HG02759 (cell line): ENCODE measurements at regions not wholly inside any gene's neighbourhood (a gene's known extent, or its start where the extent isn't known, plus 50 kb on each side); places are given as distances from the start of the nearest gene placed in this dataset.
"Not testable (repeated sequence)": the region's sequence is repeated elsewhere in the genome, so short reads cannot be mapped to it uniquely, and the experiment has no call there.

Experiments
- ATAC-seq: cut with Tn5 transposase; IDR thresholded peaks from one replicate; pipeline ENCODE4 v1.9.1; 2021; ENCODE audit warnings: mild to moderate bottlenecking, moderate library complexity; ENCODE audit not compliant: unreplicated experiment

DNA sequence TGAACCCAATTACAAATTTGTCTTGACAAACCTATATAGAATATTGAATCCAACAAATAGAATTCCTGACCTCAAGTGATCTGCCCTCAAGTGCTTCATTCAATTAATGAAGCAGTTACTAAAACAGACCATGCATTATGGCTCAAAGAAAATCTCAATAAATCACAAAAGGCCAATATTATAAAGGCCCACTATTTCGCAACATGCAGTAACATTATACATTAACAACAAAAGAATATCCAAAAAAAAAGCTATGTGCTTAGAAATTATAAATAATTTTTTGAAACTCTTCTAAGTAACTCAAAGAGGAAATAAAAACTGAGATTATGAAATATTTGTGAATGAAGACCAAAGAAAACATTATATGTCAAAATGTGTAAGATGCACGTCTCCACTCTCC is 177.7 kb downstream of the ZNF674 start:
- ATAC-seq = no peak

DNA sequence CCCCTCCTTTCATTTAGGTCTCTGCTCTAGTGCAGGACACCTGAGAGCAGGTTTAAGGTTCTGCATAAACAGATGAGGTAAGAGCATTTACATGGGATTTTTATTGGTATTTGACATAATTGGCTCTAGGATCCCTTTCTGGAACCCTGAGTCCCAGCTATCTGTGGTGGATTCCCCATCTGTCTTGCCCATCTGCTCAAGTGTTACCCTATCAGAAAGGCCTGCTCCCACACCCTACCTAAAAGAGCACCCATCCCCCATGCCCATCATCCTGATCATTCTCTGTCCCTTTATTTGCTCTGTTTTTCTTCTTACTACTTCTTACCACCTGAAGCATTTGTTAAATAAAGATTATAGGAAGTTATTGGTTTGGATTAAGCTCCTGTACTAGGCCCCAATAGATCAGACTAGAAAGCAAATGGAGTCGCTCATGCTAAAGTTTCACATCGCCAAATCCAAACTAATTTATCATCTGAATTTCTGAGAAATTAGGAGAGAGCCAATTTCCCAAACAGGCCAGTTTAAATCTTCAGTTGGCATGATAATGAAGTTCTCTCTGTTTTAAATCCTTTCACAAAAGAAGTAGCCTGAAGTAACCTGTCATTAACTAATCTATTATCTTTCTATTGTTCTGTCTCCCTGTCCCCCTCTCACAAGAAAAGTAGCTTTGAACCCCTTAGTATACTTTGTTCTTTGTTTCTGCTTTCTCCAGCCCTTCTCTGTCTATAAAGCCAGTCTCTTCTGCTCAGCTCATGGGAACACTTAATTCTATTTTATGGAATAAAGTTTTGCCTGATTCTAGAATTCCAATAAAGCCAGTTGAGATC is 178.6 kb downstream of the ZNF674 start:
- ATAC-seq = no peak

DNA sequence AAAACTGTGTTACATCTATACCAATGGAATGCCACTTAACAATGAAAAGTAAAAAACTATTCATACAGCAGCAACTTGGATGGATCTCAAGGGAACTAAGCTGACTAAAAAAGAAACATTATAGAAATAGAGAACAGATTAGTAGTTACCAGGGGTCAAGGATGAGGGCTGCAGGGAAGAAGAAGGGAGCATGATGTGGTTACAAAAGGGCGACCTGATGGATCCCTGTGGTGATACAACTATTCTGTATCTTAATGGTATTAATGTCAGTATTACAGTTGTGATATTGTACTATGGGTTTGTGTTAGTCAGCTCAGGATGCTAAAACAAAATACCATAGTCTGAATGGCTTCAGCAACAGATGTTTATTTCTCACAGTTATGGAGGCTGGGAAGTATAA is 190.7 kb downstream of the ZNF674 start:
- no peak for ATAC-seq

DNA sequence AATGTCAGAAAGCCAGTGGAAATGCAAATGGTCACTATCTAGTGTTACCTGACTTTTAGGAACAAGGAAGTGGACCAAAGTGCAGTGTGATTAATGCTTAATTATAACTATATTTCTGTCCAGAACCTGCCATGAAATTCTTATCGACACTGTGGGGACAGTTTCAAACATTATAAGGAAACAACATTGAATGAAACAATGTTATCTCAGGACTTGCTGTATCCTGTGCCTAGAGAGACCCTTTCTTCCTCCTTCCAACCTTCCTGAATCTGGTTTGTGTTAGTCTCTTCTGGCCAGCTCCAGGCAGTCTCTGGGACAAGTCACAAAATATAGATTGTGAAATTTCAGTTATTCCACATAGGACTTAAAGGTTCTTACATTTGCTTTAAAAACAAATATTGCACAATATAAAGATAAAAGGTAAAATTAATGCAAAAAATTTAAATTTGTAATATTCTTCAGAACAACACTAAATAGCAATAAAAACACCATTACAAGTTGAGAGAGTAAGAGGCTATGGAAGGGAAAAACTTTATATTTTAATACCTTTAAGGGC is 203.4 kb downstream of the ZNF674 start:
- no peak for ATAC-seq

DNA sequence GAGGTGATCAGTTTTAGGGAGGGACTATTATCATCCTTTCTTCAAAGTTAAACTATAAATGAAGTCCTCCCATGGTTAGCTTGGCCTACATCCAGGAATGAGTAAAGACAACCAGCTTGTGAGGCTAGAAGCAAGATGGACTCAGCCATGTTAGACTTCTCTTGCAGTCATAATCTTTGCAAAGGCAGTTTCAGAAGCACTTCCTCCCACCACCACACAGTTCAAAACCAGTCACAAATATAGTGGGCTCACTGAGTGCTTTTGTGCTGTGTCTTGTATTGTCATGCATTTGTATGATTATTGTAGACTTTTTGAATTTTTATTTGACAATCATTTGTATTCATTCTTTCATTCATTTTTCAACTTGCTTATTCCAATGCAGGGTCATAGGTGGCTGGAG is 204.5 kb downstream of the ZNF674 start:
- no peak for ATAC-seq

DNA sequence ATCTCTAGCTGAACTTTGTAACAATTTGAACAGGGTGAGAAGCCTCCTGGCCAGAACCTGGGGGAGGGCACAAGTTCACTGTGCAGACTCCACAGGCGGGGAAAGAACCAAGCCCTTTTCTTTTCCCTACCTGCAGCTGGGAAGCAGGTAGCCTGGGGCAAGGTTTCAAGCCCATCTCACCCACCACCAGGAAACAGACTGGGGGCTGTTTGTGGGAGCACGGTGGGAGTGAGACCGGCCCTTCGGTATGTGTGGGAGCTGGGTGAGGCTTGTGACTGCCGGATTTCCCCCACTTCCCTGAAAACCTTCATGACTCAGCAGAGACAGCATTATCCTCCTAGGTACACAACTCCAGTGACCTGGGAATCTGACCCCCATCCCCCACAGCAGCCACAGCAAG is 211.7 kb downstream of the ZNF674 start:
- ATAC-seq = no peak

DNA sequence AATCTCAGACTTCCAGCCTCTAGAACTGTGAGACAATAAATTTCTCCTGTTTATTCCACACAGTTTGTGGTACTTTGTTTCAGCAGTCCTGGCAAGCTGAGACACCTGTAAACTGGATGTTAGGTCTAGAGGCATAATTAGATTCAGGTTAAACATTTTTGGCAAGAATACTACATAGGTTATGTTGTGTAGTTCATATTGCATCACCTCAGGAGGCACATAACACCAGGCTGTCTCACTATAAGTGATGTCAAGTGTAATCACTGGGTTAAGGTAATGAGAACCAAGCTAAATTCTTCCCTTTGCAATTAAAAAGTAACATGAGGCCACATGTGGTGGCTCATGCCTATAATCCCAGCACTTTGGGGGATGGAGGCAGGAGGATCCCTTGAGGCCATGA is 214.2 kb downstream of the ZNF674 start:
- no peak for ATAC-seq

DNA sequence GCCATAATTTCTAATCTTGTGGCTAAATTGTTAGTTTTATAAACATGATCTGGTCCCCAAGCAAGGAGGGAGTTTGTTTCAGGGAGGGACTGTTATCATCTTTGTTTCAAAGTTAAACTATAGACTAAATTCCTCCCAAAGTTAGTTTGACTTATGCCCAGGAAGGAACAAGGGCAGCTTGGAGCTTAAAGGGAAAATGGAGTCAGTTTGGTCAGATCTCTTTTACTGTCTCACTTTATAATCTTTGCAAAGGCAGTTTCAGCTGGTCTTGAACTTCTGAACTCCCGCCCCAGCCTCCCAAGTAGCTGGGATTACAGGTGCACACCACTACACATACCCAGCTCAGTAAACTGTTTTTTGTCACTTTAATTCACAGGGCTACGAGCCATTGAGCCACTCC is 214.7 kb downstream of the ZNF674 start:
- ATAC-seq = no peak

DNA sequence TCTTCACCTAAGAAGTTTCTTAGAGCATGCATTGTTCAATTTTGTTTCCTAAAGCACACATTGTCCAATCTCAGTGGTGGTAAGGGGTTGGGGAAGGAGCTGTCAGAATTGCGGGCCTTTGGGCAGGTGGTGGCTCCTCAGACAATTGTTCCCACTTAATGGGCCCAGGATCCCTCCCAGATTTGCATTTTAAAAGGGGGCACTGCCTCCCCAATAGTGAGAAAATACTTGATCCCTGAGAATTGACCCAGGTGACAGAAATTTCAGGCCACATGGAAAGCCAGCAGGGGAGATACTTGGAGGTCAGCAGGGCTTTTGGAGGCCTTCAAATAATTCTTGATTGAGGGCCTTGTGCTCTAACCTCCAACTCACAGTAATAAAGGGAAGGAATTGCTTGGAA is 217.1 kb downstream of the ZNF674 start:
- ATAC-seq = no peak

DNA sequence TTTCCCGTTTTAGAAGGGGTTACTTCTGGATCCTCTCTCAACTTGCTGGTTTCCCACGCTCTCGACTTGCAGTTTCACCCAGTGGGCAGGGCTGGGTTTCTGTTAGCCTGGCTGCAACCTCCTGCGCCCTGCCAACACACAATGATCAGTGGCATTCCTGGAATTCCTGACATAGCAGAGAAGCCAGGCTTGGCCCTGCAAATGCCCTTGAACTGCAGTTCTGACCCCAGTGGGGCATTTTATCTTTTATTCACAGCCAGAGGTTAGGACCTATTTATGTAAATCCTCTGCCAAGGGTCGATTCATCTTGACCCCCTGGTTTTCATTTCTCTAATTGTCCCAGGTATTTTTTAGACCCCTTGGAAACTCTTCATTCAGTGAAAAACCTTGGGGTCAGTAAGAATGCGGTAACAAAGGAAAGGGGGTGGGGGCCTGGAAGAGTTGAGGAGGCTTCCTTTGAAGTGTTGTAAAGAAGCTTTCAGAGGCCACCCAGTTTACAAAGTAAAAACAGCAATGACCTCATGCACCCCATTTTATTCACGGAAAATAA is 217.6 kb downstream of the ZNF674 start:
- ATAC-seq = no peak

DNA sequence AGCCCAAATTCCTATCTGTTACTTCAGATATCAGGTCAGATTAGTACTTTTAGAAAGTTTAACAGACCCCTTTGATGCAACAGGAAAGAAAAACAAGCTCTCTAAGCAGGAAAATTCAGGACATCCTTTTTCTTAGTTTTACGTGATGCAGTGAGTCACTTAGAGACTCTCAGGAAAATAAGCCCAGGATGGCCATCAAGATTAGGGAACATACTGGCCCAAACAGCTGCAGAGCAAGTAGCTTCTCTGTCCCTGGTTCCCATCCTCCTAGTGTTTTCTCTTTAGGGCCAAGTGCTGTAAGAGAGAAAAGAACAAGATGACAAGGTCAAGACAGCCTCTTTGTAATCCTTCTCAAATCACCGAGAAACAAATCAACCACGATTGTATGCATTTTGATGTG is 219.1 kb downstream of the ZNF674 start:
- ATAC-seq = no peak

DNA sequence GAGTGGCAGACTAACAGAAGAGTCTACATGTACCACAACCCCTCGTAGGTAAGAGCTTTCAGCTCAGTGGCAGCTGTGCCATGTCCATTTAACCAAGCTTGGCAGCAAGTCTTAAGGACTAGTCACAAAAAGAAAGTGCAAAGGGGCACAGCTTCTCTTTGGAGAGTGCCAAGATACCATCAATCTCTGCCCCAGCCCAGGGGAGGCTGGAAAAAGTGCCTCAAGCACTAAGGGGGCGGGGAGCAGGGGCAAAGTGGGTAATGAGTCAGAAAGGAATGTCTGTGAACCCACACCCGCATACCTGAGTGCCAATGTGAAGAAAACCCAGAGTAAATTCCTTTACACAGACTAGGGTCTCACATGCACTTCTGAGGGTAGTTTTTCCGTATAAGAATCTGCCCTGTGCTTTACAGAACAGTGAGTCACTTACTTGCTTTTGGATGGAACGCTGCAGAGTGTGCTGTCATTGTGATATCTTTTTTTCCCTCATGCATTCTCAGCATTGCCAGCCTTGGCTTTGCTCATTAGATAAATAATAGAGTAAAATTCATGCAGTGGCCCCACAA is 219.8 kb downstream of the ZNF674 start:
- ATAC-seq = no peak

DNA sequence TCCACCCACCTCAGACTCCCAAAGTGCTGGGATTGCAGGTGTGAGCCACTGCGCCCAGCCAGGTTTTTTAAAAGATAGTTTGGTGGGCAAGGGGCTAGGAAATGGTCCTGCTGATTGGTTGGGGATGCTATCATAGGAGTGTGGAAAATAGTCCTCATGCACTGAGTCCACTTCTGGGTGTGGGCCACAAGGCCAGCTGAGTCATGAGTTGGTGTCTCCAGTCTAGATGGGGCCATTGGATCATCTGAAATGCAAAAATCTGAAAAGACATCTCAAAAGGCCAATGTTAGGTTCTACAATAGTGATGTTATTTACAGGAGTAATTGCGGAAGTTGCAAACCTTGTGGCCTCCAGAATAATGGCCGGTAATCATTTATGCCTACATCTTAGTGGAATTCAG is 221.1 kb downstream of the ZNF674 start:
- ATAC-seq = no peak

DNA sequence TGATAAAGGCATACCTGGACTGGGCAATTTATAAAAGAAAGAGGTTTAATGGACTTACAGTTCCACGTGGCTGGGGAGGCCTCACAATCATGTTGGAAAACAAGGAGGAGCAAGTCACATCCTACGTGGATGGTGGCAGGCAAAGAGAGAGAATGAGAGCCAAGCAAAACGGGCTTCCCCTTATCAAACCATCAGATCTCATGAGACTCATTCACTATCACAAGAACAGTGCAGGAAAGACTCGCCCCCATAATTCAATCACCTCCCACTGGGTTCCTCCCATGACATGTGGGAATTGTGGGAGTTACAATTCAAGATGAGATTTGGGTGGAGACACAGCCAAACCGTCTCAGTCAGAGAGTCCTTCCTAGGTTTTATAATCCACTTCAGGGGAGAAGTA is 222.3 kb downstream of the ZNF674 start:
- ATAC-seq = not testable (repeated sequence)

DNA sequence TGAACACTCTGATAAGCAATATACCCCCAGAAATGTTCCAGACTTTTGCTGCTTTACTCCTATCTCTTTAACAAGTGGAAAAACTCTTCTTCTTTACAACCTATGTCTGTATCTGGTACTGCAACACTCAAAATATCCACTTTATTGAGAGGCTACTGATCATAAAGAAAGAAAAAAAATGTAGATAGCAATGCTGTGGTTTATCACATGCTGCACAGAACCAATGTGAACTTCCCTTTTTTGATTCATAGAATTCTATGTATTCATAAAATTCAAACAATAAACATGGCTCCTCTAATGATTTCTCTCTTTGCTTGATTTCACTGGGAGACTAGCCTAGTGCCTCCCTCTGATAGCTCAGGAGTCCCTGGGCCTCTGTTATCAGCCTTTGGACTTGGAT is 223.5 kb downstream of the ZNF674 start:
- no peak for ATAC-seq

DNA sequence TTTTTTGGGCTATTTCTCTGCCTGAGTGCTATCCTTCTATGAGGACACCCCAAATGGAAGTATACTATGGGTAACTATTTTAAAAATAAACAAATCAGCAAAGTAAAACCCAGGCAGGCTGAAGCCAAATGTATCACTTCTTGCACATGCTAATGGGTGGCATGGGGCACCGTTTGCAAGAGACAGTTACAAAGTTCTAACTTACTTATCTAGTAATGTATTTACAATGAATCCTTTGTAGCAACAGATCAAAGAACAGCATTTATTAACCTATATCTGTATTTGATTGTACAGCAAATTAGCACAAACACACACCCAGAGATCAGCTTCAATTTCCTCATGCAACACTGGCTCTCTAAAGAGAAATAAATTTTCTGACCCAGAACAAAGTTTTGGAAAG is 225.5 kb downstream of the ZNF674 start:
- ATAC-seq = no peak

DNA sequence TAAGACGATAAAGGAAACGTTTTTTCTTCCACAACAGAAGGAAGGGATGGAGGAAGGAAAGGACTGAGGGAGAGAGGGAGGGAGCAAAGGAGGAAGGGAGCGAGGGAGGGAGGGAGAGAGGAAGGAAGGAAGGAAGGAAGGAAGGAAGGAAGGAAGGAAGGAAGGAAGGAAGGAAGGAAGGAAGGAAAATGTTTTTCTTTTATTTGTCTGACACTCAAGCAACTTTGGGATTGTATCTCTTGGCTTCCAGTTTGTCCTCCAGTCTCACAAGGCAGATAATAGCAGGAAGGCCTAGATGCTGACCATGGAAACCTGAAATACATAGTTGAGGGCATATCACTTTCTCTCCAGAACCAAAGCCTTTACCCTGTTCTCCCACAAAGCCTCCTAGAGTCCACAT is 226.7 kb downstream of the ZNF674 start:
- no peak for ATAC-seq

DNA sequence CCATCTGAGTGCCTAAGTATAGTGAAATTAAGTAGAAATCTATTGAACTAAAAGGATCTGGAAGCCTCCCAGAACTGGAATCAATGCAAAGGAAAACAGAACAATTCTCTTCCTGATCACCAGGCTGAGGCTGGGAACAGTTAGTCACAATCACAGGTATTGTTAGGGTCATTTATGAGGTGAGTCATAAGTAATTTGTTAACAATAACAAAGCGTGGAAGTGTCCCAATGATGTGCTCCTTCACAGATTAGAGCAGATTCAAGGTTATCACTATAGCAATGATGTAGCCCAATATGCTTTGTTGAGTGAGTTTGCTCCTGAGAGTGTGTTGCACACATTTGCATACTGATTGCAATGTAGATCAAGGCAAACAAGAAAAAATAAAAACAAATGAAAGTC is 228.1 kb downstream of the ZNF674 start:
- no peak for ATAC-seq

DNA sequence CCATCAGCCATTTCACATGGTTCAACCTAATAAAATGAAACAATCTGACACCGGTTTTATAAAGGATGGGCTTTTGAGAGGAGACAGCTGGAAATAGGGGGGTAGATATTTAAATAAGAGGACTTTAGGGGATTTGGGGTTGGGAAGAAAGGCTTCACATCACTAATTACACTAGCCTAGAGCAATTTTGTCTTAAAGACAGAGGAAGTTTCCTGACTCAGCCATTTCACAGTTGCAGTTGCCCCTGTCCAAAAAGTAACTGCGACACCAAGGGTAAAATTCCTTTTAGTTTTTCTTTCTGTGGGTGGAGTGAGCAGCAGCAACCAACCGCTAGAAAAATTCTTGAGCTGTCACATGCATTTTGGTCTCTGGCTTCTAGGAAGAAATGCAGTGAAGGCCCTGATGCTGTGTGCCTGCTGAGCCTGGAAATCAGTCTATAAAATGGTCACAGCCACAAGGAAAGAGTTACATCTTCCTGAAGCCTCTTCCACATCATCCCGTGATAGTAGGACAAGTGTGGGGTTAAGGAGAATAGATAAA is 233.6 kb downstream of the ZNF674 start:
- ATAC-seq = no peak

DNA sequence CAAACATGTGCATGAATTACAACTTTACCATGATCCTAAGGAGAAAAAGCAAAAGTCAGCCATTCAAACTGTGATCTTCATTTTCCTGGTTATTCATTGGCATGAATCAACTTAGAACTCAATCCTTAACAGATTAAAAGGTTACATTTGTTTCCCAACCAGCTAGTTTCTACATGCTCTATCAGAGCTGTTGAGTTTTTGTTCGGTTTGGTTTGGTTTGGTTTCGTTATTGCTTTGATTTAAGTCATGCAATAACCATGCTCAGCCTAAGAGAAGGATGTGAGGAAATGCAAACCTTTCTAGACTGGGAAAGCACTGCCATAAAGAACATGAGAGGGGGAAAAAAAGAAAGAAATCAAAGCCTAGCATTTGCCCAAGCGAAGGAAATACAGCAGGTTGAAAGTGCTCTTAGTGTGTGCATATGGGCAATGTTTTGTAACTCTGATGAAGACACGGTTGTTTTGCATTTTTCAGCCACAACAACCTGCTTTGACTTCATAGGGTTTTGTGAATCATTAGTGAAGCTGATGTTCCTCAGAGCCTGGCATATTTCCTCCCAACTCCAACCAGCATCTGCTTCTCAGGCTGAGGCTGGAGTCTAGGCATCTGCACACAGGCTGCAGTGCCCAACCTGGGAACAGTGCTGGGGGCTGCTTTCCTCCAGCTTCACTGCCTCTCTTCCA is 234.3 kb downstream of the ZNF674 start:
- no peak for ATAC-seq

DNA sequence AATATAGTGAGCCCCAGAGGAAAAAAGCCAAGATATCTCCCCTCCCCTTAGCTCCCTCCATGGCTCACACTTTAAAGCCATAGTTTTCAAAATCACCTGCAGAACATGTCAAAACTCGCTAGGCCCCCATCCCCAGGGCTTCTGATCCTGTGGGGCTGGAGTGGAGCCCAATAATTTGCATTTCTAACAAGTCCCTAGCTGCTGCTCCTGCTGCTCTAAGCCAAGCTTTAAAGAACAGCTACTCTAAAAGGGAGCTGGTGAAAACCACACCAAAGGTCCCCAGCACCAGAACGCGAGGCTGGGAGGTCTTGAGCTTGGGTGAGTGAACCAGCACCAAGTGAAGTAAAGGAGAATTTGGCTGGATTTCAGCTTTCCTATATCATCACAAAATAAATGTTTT is 237.1 kb downstream of the ZNF674 start:
- ATAC-seq = no peak
